MV-4-11 (cell line): ENCODE measurements at regions not wholly inside any gene's neighbourhood (a gene's known extent, or its start where the extent isn't known, plus 50 kb on each side); places are given as distances from the start of the nearest gene placed in this dataset.

Experiments used
- DNase-seq: peaks from one replicate; lab custom pipeline; 2025; lab: John Stamatoyannopoulos, UW

GRCh38 chr6:164453835-164454234, 855.6 kb downstream of the C6orf118 start:
- no peak for DNase-seq

GRCh38 chr6:164442572-164442971, 866.8 kb downstream of the C6orf118 start:
- no peak for DNase-seq

GRCh38 chr6:164439331-164439730, 870.1 kb downstream of the C6orf118 start:
- DNase-seq: no peak

- DNase-seq: no peak
Measured at GRCh38 chr6:164436976-164437375, 872.4 kb downstream of the C6orf118 start.

- no peak for DNase-seq
Measured at GRCh38 chr6:164427728-164428402, 881.5 kb downstream of the C6orf118 start.

- no peak for DNase-seq
Measured at GRCh38 chr6:164424489-164424888, 884.9 kb downstream of the C6orf118 start.

GRCh38 chr6:164419099-164419498, 890.3 kb downstream of the C6orf118 start:
- no peak for DNase-seq

- DNase-seq: no peak
Measured at GRCh38 chr6:164418262-164418588, 891.2 kb downstream of the C6orf118 start.

GRCh38 chr6:164417537-164418261, 891.7 kb downstream of the C6orf118 start:
- no peak for DNase-seq

GRCh38 chr6:164415832-164416563, 893.4 kb downstream of the C6orf118 start:
- DNase-seq: no peak

GRCh38 chr6:164414695-164415094, 894.7 kb downstream of the C6orf118 start:
- no peak for DNase-seq

- no peak for DNase-seq
Measured at GRCh38 chr6:164412566-164412965, 896.8 kb downstream of the C6orf118 start.

GRCh38 chr6:164410017-164410416, 899.4 kb downstream of the C6orf118 start:
- no peak for DNase-seq

GRCh38 chr6:164409309-164410009, 899.9 kb downstream of the C6orf118 start:
- no peak for DNase-seq

- no peak for DNase-seq
Measured at GRCh38 chr6:164408868-164409267, 900.5 kb downstream of the C6orf118 start.

- no peak for DNase-seq
Measured at GRCh38 chr6:164404812-164405488, 904.5 kb downstream of the C6orf118 start.

GRCh38 chr6:164401871-164402270, 907.5 kb downstream of the C6orf118 start:
- DNase-seq: no peak

- DNase-seq: no peak
Measured at GRCh38 chr6:164398647-164399046, 910.8 kb downstream of the C6orf118 start.

GRCh38 chr6:164396071-164397047, 913.0 kb downstream of the C6orf118 start:
- no peak for DNase-seq

GRCh38 chr6:164379795-164380194, 929.6 kb downstream of the C6orf118 start:
- no peak for DNase-seq

GRCh38 chr6:164378330-164378729, 931.1 kb downstream of the C6orf118 start:
- DNase-seq: no peak
